Nephron progenitor cell (in vitro differentiated cells): ENCODE measurements at regions not wholly inside any gene's neighbourhood (a gene's known extent, or its start where the extent isn't known, plus 50 kb on each side); places are given as distances from the start of the nearest gene placed in this dataset.
"Not testable (repeated sequence)": the region's sequence is repeated elsewhere in the genome, so short reads cannot be mapped to it uniquely, and the experiment has no call there.

Source experiments
- DNase-seq: peaks from one replicate; pipeline ENCODE4 v3.0.0; 2021
- H3K27ac Mint-ChIP-seq: 2 replicates; pipeline ENCODE4 v1.8.0; 2021; ENCODE audit warnings: mild to moderate bottlenecking, moderate library complexity, mixed read lengths
- H3K27me3 Mint-ChIP-seq: 2 replicates; pipeline ENCODE4 v1.8.0; 2021; ENCODE audit warnings: mild to moderate bottlenecking, low read depth, mixed read lengths; ENCODE audit not compliant: poor library complexity
- H3K36me3 Mint-ChIP-seq: 2 replicates; pipeline ENCODE4 v1.8.0; 2021; ENCODE audit warnings: low read depth, mixed read lengths
- H3K4me1 Mint-ChIP-seq: 2 replicates; pipeline ENCODE4 v1.8.0; 2021; ENCODE audit warnings: mixed read lengths
- H3K4me3 Mint-ChIP-seq: 2 replicates; pipeline ENCODE4 v1.8.0; 2021; ENCODE audit warnings: mild to moderate bottlenecking, moderate library complexity, mixed read lengths
- H3K9me3 Mint-ChIP-seq: 2 replicates; pipeline ENCODE4 v1.8.0; 2021; ENCODE audit warnings: mild to moderate bottlenecking, moderate library complexity, mixed read lengths
- TF ChIP-seq, protein P1 (sequence below): fragments of 200-600 bp; sonication (generic); IDR thresholded peaks from 2 replicates; pipeline ENCODE4 v1.5.0; 2021; ENCODE audit warnings: antibody characterized with exemption

DNA sequence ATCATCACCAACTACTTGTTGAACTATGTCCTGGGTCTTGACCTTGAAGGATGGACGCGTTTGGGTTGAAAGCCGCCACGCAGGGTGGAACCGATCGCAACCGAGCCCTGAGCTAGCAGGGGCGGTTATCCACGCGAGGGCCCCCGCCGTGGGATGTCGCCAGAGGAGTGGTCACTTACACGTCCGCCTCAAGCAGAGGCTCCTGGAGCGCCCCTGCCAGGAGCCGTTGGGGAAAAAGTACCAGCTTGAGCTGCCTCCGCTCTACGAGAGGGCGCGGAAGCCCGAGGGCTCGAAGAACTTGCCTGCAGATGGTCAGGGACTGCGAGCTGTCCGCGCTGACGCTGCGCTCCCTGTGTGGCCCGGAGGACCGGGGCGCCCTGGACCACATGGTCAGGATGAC is 100.7 kb upstream of the OR4C13 start:
- TF ChIP-seq, protein P1, sequence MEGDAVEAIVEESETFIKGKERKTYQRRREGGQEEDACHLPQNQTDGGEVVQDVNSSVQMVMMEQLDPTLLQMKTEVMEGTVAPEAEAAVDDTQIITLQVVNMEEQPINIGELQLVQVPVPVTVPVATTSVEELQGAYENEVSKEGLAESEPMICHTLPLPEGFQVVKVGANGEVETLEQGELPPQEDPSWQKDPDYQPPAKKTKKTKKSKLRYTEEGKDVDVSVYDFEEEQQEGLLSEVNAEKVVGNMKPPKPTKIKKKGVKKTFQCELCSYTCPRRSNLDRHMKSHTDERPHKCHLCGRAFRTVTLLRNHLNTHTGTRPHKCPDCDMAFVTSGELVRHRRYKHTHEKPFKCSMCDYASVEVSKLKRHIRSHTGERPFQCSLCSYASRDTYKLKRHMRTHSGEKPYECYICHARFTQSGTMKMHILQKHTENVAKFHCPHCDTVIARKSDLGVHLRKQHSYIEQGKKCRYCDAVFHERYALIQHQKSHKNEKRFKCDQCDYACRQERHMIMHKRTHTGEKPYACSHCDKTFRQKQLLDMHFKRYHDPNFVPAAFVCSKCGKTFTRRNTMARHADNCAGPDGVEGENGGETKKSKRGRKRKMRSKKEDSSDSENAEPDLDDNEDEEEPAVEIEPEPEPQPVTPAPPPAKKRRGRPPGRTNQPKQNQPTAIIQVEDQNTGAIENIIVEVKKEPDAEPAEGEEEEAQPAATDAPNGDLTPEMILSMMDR = no peak
- no peak for DNase-seq
- Mint-ChIP-seq H3K27me3 (peaks cover 4% of the 10 kb centered on the region), H3K36me3 (no peaks in the 10 kb centered on the region), H3K27ac (no peak overlapping the region), H3K4me1 (no peaks in the 10 kb centered on the region), H3K4me3 (no peak overlapping the region), H3K9me3 (peaks cover 66% of the 10 kb centered on the region)

DNA sequence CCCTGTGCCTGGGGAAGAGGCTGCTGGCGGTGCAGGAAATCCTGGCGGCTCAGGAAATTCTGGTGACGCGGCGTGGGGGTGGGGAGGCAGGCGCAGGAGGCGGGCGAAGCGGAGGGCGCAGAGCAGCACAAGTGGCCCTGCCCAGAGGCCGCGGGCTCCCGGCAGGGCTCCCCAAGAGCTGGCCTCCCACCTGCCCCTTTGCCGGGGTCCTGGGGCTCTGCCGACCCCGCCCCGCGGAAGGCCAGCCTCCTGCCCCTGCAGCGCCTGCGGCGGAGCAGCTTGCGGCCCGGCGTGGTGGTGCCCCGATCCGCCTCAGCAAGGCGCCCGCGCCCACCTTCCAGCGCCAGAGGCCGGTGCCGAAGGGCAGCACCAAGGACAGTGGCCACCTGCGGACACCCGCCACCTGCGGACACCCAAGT is 100.2 kb upstream of the OR4C13 start:
- no peak for DNase-seq
- Mint-ChIP-seq H3K27me3 (peaks cover 4% of the 10 kb centered on the region), H3K9me3 (peaks cover 68% of the 10 kb centered on the region), H3K4me3 (no peak overlapping the region), H3K27ac (no peak overlapping the region), H3K36me3 (no peaks in the 10 kb centered on the region), H3K4me1 (no peaks in the 10 kb centered on the region)
- TF ChIP-seq, protein P1 = no peak

DNA sequence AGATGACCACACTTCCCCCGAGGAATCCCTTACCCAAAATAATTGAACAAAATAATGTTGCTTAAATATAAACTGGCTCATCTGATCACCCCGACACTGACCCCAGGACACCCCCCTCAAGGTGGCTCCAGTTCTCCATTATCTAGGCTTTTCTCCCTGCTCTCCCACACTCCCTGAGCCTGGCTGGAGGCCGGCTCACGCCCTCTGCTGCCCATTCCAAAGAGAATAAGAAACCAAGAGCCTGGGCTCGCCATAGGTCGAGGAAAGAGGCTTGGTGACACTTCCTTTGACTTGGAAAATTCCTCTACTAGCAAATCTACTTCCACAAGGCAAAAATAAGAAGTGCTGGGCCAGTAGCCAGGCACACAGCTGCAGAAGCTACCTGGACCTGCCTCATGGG is 63.3 kb upstream of the OR4C13 start:
- H3K4me1 Mint-ChIP-seq, H3K27ac Mint-ChIP-seq, H3K4me3 Mint-ChIP-seq, H3K36me3 Mint-ChIP-seq, H3K27me3 Mint-ChIP-seq, DNase-seq: not testable (repeated sequence)
- H3K9me3 Mint-ChIP-seq = peaks cover 74% of the 10 kb centered on the region

DNA sequence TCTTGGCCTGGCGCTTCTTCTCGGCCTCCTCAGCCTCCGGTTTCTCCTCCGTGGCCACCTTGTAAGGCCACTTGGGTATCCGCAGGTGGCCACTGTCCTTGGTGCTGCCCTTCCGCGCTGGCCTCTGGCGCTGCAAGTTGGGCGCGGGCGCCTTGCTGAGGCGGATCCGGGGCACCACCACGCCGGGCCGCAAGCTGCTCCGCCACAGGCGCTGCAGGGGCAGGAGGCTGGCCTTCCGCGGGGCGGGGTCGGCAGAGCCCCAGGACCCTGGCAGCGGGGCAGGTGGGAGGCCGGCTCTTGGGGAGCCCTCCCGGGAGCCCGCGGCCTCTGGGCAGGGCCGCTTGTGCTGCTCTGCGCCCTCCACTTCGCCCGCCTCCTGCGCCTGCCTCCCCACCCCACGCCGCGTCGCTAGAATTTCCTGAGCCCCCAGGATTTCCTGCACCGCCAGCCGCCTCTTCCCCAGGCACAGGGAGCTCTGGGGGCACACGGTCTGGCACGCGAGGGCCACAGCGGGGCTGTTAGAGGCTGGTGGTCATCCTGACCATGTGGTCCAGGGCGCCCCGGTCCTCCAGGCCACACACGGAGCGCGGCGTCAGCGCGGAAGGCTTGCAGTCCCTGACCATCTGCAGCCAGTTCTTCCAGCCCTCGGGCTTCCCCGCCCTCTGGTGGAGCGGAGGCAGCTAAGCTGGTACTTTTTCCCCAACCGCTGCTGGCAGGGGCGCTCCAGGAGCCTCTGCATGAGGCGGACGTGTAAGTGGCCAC is 60.1 kb upstream of the OR4C13 start:
- H3K9me3 Mint-ChIP-seq = peaks cover 78% of the 10 kb centered on the region
- H3K4me1 Mint-ChIP-seq, H3K4me3 Mint-ChIP-seq, H3K36me3 Mint-ChIP-seq, DNase-seq, H3K27me3 Mint-ChIP-seq, H3K27ac Mint-ChIP-seq: not testable (repeated sequence)

DNA sequence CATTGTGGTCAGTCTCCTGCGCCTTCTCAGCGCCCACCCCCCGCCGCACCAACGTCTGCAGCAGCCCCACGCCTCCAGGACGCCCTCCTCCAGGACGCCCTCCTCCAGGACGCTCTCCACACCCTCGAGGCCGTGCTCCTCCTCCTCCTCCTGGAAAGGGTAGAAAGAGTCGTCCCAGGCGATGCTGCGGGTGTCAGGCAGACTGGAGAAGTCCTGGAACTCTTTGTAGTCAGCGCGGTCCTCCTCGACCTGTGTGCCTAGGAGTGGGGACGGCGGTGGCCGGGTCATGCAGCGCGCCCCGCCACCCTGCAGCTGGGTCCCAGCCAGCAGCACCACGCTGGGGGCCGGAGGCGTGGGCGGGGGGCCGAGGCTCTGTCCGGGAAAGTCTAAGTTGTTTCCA is 58.7 kb upstream of the OR4C13 start:
- DNase-seq, H3K4me3 Mint-ChIP-seq, H3K4me1 Mint-ChIP-seq, H3K27me3 Mint-ChIP-seq, H3K27ac Mint-ChIP-seq, H3K36me3 Mint-ChIP-seq: not testable (repeated sequence)
- H3K9me3 Mint-ChIP-seq = peaks cover 78% of the 10 kb centered on the region
